Activated CD4-positive, alpha-beta T cell treated with anti-CD3 and anti-CD28 coated beads, Interleukin-2, Interleukin-4, amounts not matched to agents 100 ng/mL and 50 ng/mL, durations not matched to agents 16 hours and 8 hours (primary cell): ENCODE measurements at regions not wholly inside any gene's neighbourhood (a gene's known extent, or its start where the extent isn't known, plus 50 kb on each side); places are given as distances from the start of the nearest gene placed in this dataset.
"Not testable (repeated sequence)": the region's sequence is repeated elsewhere in the genome, so short reads cannot be mapped to it uniquely, and the experiment has no call there.

Experiments
- DNase-seq: peaks from one replicate; pipeline ENCODE4 v3.0.0-alpha.2; 2020; ENCODE audit warnings: low spot score

- DNase-seq, result no peak
Measured at GRCh38 chr3:164927728-164928127, 150.6 kb downstream of the SI start.

DNA sequence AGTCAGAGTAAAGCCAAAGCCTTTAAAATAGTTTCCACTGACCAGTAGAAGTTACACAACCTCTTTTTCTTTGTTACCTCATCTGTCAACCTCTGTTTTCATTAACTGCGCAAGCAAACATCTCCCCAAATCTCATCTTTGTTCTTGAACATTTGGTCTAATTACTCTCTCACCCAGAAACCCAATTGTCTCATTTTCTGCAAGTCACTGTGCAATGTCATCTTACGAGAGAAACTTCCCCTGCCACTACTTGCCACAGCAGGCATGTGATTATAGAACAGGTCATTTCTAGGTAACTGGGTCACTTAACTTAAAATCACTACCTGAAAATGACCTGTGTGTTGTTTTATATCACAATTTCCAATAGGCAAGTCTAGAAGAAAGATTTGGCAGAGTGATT, 159.4 kb downstream of the SI start:
- no peak for DNase-seq

- no peak for DNase-seq
Measured at GRCh38 chr3:164912916-164913315, 165.4 kb downstream of the SI start.

- no peak for DNase-seq
Measured at GRCh38 chr3:164903820-164904451, 174.4 kb downstream of the SI start.

DNA sequence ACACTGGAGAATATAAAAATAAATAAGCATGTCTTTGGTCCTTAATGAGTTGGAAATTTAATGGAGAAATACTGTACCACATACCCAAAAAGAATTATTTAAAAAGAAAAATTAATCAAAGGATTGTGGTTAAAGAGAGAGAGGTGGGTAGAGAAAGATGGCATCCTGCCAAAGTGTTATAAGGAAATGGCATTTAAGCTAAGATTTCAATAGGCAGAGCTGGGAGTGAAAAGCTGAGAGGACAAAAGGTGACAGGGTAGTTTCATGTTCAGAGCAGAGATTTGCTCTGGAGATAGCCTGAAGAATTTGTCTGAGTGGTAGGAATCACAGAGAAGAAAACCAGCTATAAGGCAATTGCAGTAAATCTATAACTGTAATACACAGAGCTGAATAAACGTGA, 181.0 kb downstream of the SI start:
- no peak for DNase-seq

- no peak for DNase-seq
Measured at GRCh38 chr3:164890061-164890460, 188.2 kb downstream of the SI start.

DNA sequence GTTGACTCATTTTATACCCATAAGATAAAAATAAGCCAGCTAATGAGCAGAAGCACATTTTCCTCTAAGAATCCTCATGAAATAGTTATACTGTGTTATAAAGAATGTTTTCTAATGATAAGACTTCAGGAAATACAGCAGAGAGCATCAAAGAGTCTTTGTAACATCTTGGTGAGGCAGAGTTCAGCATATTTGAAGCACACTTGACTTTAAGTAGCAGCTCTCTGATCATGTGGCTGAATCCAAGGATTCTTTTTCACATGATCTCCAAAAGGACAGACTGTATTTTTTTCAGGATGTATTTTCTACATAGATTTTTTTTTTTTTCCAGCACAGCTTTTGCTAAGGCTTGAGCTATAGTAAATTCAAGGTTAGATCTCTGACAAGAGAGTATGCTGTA, 195.1 kb downstream of the SI start:
- DNase-seq, result no peak

- DNase-seq, result no peak
Measured at GRCh38 chr3:164879201-164879600, 199.1 kb downstream of the SI start.

GRCh38 chr3:164864454-164864853, 213.8 kb downstream of the SI start:
- no peak for DNase-seq

- DNase-seq, result no peak
Measured at GRCh38 chr3:164852866-164853265, 225.4 kb downstream of the SI start.

- DNase-seq, result no peak
Measured at GRCh38 chr3:164851905-164852304, 226.4 kb downstream of the SI start.

GRCh38 chr3:164851204-164851603, 227.1 kb downstream of the SI start:
- DNase-seq, result no peak

DNA sequence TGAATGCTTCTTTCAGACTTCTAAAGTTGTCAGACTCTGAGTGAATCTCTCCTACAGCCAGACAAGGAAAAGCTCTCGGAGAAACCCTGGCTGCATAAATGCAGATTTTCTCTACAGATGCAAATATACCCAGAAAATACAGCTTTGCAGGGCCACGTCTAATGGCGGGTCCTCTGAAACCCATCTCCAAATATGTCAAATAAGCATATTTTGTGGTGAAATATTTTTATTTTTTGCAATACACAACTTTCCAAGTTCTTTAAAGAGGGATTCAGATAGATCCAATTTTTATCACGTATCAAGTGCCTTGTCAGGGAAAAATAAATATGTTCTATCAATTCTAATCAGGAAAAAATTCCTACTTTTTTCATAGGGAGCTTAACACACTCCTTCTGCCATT, 229.4 kb downstream of the SI start:
- no peak for DNase-seq

DNA sequence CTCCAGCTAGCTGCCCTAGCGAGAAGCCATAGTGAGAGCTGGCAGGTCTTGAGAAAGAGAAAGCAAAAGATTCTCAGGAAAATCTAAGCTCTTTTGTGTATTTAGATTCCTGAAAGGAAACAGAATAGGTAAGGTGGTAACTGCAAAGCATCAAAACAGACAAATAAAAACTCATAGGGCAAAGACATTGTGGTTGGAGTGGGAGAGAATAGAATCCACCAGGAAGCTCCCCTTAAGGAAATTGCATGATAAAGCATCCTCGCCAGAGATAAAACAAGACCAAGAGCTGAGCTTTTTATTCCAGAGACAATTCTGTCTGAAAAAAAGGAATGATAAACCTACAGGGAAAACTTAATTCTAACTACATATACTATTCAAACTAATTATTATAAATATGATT, 232.6 kb downstream of the SI start:
- DNase-seq, result no peak

- no peak for DNase-seq
Measured at GRCh38 chr3:164832216-164832615, 246.1 kb downstream of the SI start.

DNA sequence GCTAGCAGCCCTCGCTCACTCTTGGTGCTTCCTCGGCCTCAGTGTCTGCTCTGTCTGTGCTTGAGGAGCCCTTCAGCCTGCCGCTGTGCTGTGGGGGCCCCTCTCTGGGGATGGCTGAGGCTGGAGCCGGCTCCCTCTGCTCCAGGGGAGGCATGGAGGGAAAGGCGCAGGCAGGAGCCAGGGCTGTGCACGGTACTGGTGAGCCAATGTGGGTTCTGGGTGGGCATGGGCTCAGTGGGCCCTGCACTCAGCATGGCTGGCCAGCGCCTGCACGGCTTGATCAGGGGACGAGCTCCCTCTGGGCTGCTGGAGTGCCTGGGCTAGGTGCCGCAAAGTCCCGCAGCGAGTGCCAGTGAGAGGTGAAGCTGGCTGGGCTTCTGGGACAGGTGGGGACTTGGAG, 260.0 kb downstream of the SI start:
- DNase-seq, result no peak

- DNase-seq, result no peak
Measured at GRCh38 chr3:164814106-164814505, 264.2 kb downstream of the SI start.

GRCh38 chr3:164812042-164812441, 266.3 kb downstream of the SI start:
- DNase-seq, result no peak

DNA sequence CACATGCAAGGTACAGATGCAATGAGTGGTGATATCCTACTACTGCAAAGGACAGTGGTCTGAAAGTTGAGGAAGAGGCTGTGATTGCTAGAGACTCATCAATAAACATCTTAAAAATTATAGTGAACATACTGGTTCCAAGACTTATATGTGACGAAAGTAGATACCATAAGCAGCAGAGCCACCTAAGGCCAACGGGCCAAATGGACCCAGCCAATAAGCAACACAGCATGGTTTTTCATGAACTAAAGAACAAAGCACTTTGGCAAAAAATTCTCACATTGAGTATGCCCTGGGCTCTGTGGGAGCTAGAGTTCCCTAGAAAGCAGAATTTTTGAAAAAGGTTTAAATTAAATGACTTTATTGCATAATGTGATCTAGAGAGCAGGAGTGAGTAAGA, 272.1 kb downstream of the SI start:
- DNase-seq, result no peak

GRCh38 chr3:164794099-164794498, 284.2 kb downstream of the SI start:
- DNase-seq, result no peak

GRCh38 chr3:164791263-164791662, 287.0 kb downstream of the SI start:
- DNase-seq, result no peak

- DNase-seq, result not testable (repeated sequence)
Measured at GRCh38 chr3:164784407-164784806, 293.9 kb downstream of the SI start.

DNA sequence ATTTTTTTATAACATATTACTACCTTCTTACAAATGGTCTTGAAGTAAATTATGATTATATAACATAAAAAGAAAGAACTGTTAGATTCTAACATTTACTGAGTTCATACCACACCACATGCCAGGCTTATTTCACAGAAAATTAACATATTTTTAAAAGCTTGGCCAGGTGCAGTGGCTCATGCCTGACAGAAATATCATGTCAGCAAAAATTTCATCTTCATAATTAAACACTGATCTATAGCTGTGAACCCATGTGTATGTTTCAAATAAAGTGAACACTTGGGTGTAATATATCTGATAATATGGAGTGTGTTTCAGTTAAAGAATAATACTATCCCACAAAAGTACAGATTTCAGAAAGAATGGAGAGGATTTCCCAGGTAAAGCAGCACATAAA, 296.5 kb downstream of the SI start:
- DNase-seq, result no peak

DNA sequence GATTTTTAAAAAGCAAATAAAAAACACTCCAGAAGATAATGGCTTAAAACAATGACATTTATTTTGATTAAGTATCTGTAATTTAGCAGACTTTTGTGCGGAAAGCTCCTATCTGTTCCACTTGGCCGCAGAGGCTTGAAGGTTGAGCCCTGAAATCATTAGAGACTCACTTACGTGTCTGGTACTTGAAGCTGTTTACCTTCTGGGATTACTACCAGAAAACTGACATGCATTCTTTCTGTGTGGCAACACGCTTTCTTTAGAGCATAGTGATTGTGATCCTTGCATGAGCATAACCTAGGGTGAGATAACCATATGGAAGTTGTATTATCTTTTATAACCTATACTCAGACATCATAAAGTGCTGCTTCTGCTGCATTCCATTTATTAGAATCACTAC, 298.5 kb downstream of the SI start:
- DNase-seq, result no peak

GRCh38 chr3:164752812-164753211, 325.5 kb downstream of the SI start:
- no peak for DNase-seq
